ENCODE measurements at regions not wholly inside any gene's neighbourhood (a gene's known extent, or its start where the extent isn't known, plus 50 kb on each side); places are given as distances from the start of the nearest gene placed in this dataset.

- Histone ChIP-seq H3K36me3 (ENCODE audit: control insufficient read depth in 2 of 2, insufficient read depth in 2 of 2, low read length in 1 of 2) (no peaks in the 10 kb centered on the region), H3K9me3 (replicated peaks; ENCODE audit: control insufficient read depth, insufficient read depth, low read length) (no peaks in the 10 kb centered on the region), H3K27ac (ENCODE audit: control insufficient read depth, insufficient read depth) (no peak overlapping the region), H2AFZ (ENCODE audit: control insufficient read depth, low read depth, low read length) (no peak overlapping the region), H3K27me3 (replicated peaks in 1 of 2; ENCODE audit: control insufficient read depth in 2 of 2, insufficient read depth in 2 of 2, low read length in 1 of 2) (no peaks in the 10 kb centered on the region), H3K4me1 (ENCODE audit: control insufficient read depth, insufficient read depth, low read length) (no peaks in the 10 kb centered on the region), H3K4me2 (ENCODE audit: control insufficient read depth, insufficient read depth) (no peak overlapping the region), H4K20me1 (ENCODE audit: control insufficient read depth, insufficient read depth) (no peaks in the 10 kb centered on the region), H3K79me2 (ENCODE audit: control insufficient read depth, insufficient read depth, low read length) (no peaks in the 10 kb centered on the region), H3K4me3 (no peak overlapping the region), H3K9ac (ENCODE audit: control insufficient read depth, insufficient read depth, low read length) (no peak overlapping the region)
- RAD21 ChIA-PET (ENCODE audit: unreplicated experiment) = interaction anchor here (0.5 kb wide), 1 partner anchor 412 kb away, joined by 3 read pairs; no protein-coding TSS in a partner anchor
- WGBS (ENCODE audit: insufficient coverage, insufficient replicate concordance, low lambda C conversion rate, missing lambda C conversion rate) = 3% methylated on average over 2 of the region's 2 CpGs
- no peak for DNase-seq (ENCODE audit: low read depth, low spot score)
- ATAC-seq = no peak
- SMC1A ChIA-PET (ENCODE audit: uncharacterized antibody, unreplicated experiment) = no interaction called here
- no peak for TF ChIP-seq EP300 (IDR thresholded peaks at IDR 0.05; ENCODE audit: borderline replicate concordance in 1 of 2, control insufficient read depth in 1 of 2, low read depth in 2 of 2, low read length in 2 of 2)
- TF ChIP-seq SMAD5 (IDR thresholded peaks at IDR 0.05; ENCODE audit: low read depth) = no peak
- TF ChIP-seq RUNX3 (IDR thresholded peaks at IDR 0.05; ENCODE audit: low read length) = no peak
- TF ChIP-seq WRNIP1 (IDR thresholded peaks at IDR 0.05; ENCODE audit: borderline replicate concordance, low read depth, low read length) = no peak
- no peak for TF ChIP-seq BCLAF1 (IDR thresholded peaks at IDR 0.05)
- no peak for TF ChIP-seq ZNF687 (IDR thresholded peaks at IDR 0.05)
- FAIRE-seq = no peak
- intact Hi-C loops (cut with micrococcal nuclease; ENCODE audit: unreplicated experiment) = no loop called here
- CTCF ChIA-PET = no interaction called here
- BruUV-seq (replicated peaks) = no TSS peak
- POLR2A ChIA-PET = no interaction called here
- in situ Hi-C loops (cut with MboI) = no loop called here
These were observed 337.6 kb downstream of the STIM2 start for GRCh38 chr4:27198246-27198645.

Measured in GM12878 (cell line).